A549 (cell line): ENCODE measurements at regions not wholly inside any gene's neighbourhood (a gene's known extent, or its start where the extent isn't known, plus 50 kb on each side); places are given as distances from the start of the nearest gene placed in this dataset.

Experiments used
- ATAC-seq, 2 experiments: fragments of 200-7000 bp in 1 of 2; fragments of >200 bp in 1 of 2; cut with Nextera tagmentation in 1 of 2; cut with Tn5 transposase in 1 of 2; 3 replicates each; pipeline versions ENCODE4 v1.8.0 to v1.9.1; 2018 to 2020; ENCODE audit warnings: mild to moderate bottlenecking in 1 of 2, moderate library complexity in 1 of 2
- CTCF ChIA-PET: fragments of 300-600 bp; sonication (Branson Sonifier 250); formaldehyde crosslinking; extraction: SDS; loops from one replicate; lab custom pipeline; 2021; ENCODE audit warnings: antibody characterized with exemption, inconsistent platforms; lab: Yijun Ruan, JAX
- POLR2A ChIA-PET: fragments of 350-600 bp; formaldehyde crosslinking; extraction: SDS; loops from one replicate; lab custom pipeline; 2021; ENCODE audit warnings: antibody characterized with exemption, inconsistent platforms; lab: Yijun Ruan, JAX
- DNase-seq, 2 experiments: peaks; one replicate each; pipeline versions ENCODE4 v3.0.0 to v3.0.0-alpha.2; 2011 to 2016; ENCODE audit warnings: low read depth in 1 of 2, low spot score in 1 of 2
- FAIRE-seq: peaks from 2 replicates; lab custom pipeline; 2011; peaks lifted over from hg19 to GRCh38; lab: Jason Lieb, UNC
- H3K27ac ChIP-seq, 2 experiments: fragments of >200 bp; sonication (Bioruptor Twin); formaldehyde crosslinking; 3 replicates each; pipeline ENCODE4 v1.5.1; 2016 to 2017
- H3K4me1 ChIP-seq: fragments of >200 bp; sonication (Bioruptor Twin); formaldehyde crosslinking; 3 replicates; pipeline ENCODE4 v1.6.1; 2016
- H3K4me2 ChIP-seq: fragments of >200 bp; sonication (Bioruptor Twin); formaldehyde crosslinking; 3 replicates; pipeline ENCODE4 v1.6.1; 2016
- H3K4me3 ChIP-seq: fragments of >200 bp; sonication (Bioruptor Twin); formaldehyde crosslinking; 3 replicates; pipeline ENCODE4 v1.5.1; 2016
- H3K9me3 ChIP-seq: fragments of >200 bp; sonication (Bioruptor Twin); formaldehyde crosslinking; 3 replicates; pipeline ENCODE4 v1.6.1; 2016
- BHLHE40 ChIP-seq: IDR thresholded peaks from 2 replicates; pipeline ENCODE4 v1.6.1; 2012; ENCODE audit warnings: low read depth, low read length, inconsistent platforms
- CHD4 ChIP-seq: fragments of 200-600 bp; sonication (generic); IDR thresholded peaks from 2 replicates; pipeline ENCODE4 v1.6.1; 2016; ENCODE audit warnings: antibody characterized with exemption, mild to moderate bottlenecking, borderline replicate concordance
- EHMT2 ChIP-seq: fragments of 200-600 bp; sonication (generic); IDR thresholded peaks from 2 replicates; pipeline ENCODE4 v1.6.1; 2016; ENCODE audit warnings: antibody characterized with exemption, low read depth, mild to moderate bottlenecking, moderate library complexity
- FOSB ChIP-seq: fragments of 250-450 bp; sonication (Bioruptor Pico); IDR thresholded peaks from 2 replicates; pipeline ENCODE4 v1.5.0; 2020; ENCODE audit warnings: mild to moderate bottlenecking, moderate library complexity
- GATA3 ChIP-seq: IDR thresholded peaks from 2 replicates; pipeline ENCODE4 v1.6.1; 2012; ENCODE audit warnings: borderline replicate concordance
- HDAC2 ChIP-seq: fragments of 200-600 bp; sonication (generic); IDR thresholded peaks from 2 replicates; pipeline ENCODE4 v1.6.1; 2016
- HEYL ChIP-seq: fragments of 250-450 bp; sonication (Bioruptor Pico); IDR thresholded peaks from 2 replicates; pipeline ENCODE4 v1.8.0; 2021; ENCODE audit warnings: mild to moderate bottlenecking, moderate library complexity
- HOXA7 ChIP-seq: fragments of 250-450 bp; sonication (Bioruptor Pico); IDR thresholded peaks from 2 replicates; pipeline ENCODE4 v1.5.0; 2020; ENCODE audit warnings: mild to moderate bottlenecking, moderate library complexity
- HOXB5 ChIP-seq: fragments of 250-450 bp; sonication (Bioruptor Pico); IDR thresholded peaks from 2 replicates; pipeline ENCODE4 v1.5.0; 2020; ENCODE audit warnings: mild to moderate bottlenecking, moderate library complexity
- JUN ChIP-seq, 2 experiments: fragments of >200 bp; sonication (Bioruptor Twin); formaldehyde crosslinking; IDR thresholded peaks; 2 replicates in 1 of 2; 3 replicates in 1 of 2; pipeline ENCODE4 v1.6.1; 2016 to 2017
- JUNB ChIP-seq: fragments of >200 bp; sonication (Bioruptor Twin); formaldehyde crosslinking; IDR thresholded peaks from 2 replicates; pipeline ENCODE4 v1.6.1; 2016
- KDM5A ChIP-seq: fragments of 200-600 bp; sonication (generic); IDR thresholded peaks from 2 replicates; pipeline ENCODE4 v1.6.1; 2016; ENCODE audit warnings: antibody characterized with exemption, mild to moderate bottlenecking
- MYC ChIP-seq: IDR thresholded peaks from 2 replicates; pipeline ENCODE4 v1.6.1; 2012; ENCODE audit warnings: mild to moderate bottlenecking, inconsistent platforms, low read length, improper control_type of control experiment, borderline replicate concordance
- NFE2L2 ChIP-seq: fragments of 150-350 bp; conservative IDR thresholded peaks from 2 replicates; pipeline ENCODE4 v1.6.1; 2014; ENCODE audit warnings: low read length
- NR3C1 ChIP-seq: fragments of >200 bp; sonication (Bioruptor Twin); formaldehyde crosslinking; IDR thresholded peaks from 3 replicates; pipeline ENCODE4 v1.6.1; 2017
- POLR2A ChIP-seq: IDR thresholded peaks from 2 replicates; pipeline ENCODE4 v1.6.1; 2012; ENCODE audit warnings: mild to moderate bottlenecking, low read length
- POLR2AphosphoS2 ChIP-seq: conservative IDR thresholded peaks from 2 replicates; pipeline ENCODE4 v1.6.1; 2012; ENCODE audit warnings: low read length, improper control_type of control experiment, inconsistent platforms
- RAD21 ChIP-seq, 2 experiments: fragments of >200 bp in 1 of 2; sonication (Bioruptor Twin) in 1 of 2; formaldehyde crosslinking in 1 of 2; IDR thresholded peaks in 1 of 2; conservative IDR thresholded peaks in 1 of 2; 2 replicates in 1 of 2; 3 replicates in 1 of 2; pipeline ENCODE4 v1.6.1; 2012 to 2018; ENCODE audit warnings: inconsistent platforms in 1 of 2
- RNF2 ChIP-seq: fragments of 200-600 bp; sonication (generic); IDR thresholded peaks from 2 replicates; pipeline ENCODE4 v1.6.1; 2016; ENCODE audit warnings: low read depth, mild to moderate bottlenecking, antibody characterized with exemption, moderate library complexity, borderline replicate concordance
- TFCP2L1 ChIP-seq: fragments of 250-450 bp; sonication (Bioruptor Pico); IDR thresholded peaks from 2 replicates; pipeline ENCODE4 v1.5.0; 2021; ENCODE audit warnings: mild to moderate bottlenecking
- TP53 ChIP-seq: fragments of 250-450 bp; sonication (Bioruptor Pico); IDR thresholded peaks from 2 replicates; pipeline ENCODE4 v1.5.0; 2021; ENCODE audit warnings: mild to moderate bottlenecking, moderate library complexity
- ZC3H11A ChIP-seq: fragments of 450-650 bp; IDR thresholded peaks from 2 replicates; pipeline ENCODE4 v1.6.1; 2014; ENCODE audit warnings: antibody characterized with exemption, mild to moderate bottlenecking
- ZFP36 ChIP-seq: fragments of 450-650 bp; IDR thresholded peaks from 2 replicates; pipeline ENCODE4 v1.6.1; 2014; ENCODE audit warnings: borderline replicate concordance; ENCODE audit not compliant: partially characterized antibody
- ZNF302 ChIP-seq: fragments of 250-450 bp; sonication (Bioruptor Pico); IDR thresholded peaks from 2 replicates; pipeline ENCODE4 v1.9.0; 2021; ENCODE audit warnings: inconsistent platforms, mild to moderate bottlenecking, moderate library complexity
- ZSCAN20 ChIP-seq: fragments of 250-450 bp; sonication (Bioruptor Pico); IDR thresholded peaks from 2 replicates; pipeline ENCODE4 v1.8.0; 2022; ENCODE audit warnings: mild to moderate bottlenecking, moderate library complexity
- WGBS: methylation state at CpG from one replicate; pipeline ENCODE4 v1.1.6; 2017; ENCODE audit errors: missing lambda C conversion rate; 5-methylcytosine and 5-hydroxymethylcytosine counted together
- TF ChIP-seq, protein P1 (sequence below): fragments of 200-600 bp; sonication (generic); IDR thresholded peaks from 2 replicates; pipeline ENCODE4 v1.6.1; 2016; ENCODE audit warnings: antibody characterized with exemption, mild to moderate bottlenecking, moderate library complexity
- TF ChIP-seq, protein P2 (sequence below): fragments of 150-350 bp; IDR thresholded peaks from 2 replicates; pipeline ENCODE4 v1.6.1; 2014; ENCODE audit warnings: low read depth, mild to moderate bottlenecking, low read length
- TF ChIP-seq, protein P3 (sequence below): fragments of >200 bp; sonication (Bioruptor Twin); formaldehyde crosslinking; IDR thresholded peaks from 2 replicates; pipeline ENCODE4 v1.6.1; 2016
- TF ChIP-seq, protein P4 (sequence below): fragments of 250-450 bp; sonication (Bioruptor Pico); IDR thresholded peaks from 2 replicates; pipeline ENCODE4 v1.5.0; 2021; ENCODE audit warnings: mild to moderate bottlenecking, moderate library complexity, borderline replicate concordance
- TF ChIP-seq, protein P5 (sequence below): IDR thresholded peaks from 2 replicates; pipeline ENCODE4 v1.6.1; 2012

DNA sequence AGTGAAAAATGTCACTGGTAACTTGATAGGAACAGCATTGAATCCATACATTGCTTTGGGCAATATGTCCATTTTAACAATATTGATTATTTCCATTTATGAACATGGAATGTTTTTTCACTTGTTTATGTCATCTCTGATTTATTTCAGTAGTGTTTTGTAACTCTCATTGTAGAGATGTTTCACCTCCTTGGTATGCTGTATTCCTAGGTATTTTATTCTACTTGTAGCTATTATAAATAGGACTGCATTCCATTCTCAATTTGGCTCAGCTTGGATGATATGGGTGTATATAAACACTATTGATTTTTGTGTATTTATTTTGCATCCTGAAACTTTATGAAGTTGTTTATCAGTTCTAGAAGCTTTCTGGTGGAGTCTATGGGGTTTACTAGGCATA is 730.3 kb downstream of the DOK5 start:
- Histone ChIP-seq H3K4me3 (no peak overlapping the region), H3K9me3 (no peaks in the 10 kb centered on the region; the same call in 2 of the 3 replicates), H3K27ac (no peak overlapping the region), H3K4me1 (no peaks in the 10 kb centered on the region), H3K4me2 (no peak overlapping the region)
- DNase-seq (no peak), ATAC-seq (no peak), FAIRE-seq (no peak)
- POLR2A ChIA-PET, result no interaction called here
- CTCF ChIA-PET, result no interaction called here
- no peak for TF ChIP-seq JUNB
- TF ChIP-seq, protein P1, sequence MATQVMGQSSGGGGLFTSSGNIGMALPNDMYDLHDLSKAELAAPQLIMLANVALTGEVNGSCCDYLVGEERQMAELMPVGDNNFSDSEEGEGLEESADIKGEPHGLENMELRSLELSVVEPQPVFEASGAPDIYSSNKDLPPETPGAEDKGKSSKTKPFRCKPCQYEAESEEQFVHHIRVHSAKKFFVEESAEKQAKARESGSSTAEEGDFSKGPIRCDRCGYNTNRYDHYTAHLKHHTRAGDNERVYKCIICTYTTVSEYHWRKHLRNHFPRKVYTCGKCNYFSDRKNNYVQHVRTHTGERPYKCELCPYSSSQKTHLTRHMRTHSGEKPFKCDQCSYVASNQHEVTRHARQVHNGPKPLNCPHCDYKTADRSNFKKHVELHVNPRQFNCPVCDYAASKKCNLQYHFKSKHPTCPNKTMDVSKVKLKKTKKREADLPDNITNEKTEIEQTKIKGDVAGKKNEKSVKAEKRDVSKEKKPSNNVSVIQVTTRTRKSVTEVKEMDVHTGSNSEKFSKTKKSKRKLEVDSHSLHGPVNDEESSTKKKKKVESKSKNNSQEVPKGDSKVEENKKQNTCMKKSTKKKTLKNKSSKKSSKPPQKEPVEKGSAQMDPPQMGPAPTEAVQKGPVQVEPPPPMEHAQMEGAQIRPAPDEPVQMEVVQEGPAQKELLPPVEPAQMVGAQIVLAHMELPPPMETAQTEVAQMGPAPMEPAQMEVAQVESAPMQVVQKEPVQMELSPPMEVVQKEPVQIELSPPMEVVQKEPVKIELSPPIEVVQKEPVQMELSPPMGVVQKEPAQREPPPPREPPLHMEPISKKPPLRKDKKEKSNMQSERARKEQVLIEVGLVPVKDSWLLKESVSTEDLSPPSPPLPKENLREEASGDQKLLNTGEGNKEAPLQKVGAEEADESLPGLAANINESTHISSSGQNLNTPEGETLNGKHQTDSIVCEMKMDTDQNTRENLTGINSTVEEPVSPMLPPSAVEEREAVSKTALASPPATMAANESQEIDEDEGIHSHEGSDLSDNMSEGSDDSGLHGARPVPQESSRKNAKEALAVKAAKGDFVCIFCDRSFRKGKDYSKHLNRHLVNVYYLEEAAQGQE, result no peak
- TF ChIP-seq, protein P2, sequence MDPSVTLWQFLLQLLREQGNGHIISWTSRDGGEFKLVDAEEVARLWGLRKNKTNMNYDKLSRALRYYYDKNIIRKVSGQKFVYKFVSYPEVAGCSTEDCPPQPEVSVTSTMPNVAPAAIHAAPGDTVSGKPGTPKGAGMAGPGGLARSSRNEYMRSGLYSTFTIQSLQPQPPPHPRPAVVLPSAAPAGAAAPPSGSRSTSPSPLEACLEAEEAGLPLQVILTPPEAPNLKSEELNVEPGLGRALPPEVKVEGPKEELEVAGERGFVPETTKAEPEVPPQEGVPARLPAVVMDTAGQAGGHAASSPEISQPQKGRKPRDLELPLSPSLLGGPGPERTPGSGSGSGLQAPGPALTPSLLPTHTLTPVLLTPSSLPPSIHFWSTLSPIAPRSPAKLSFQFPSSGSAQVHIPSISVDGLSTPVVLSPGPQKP, result no peak
- no peak for TF ChIP-seq MYC
- TF ChIP-seq JUN (IDR thresholded peaks at IDR 0.05), result no peak
- TF ChIP-seq FOSB (CRISPR knock-in tag), result no peak
- no peak for TF ChIP-seq NFE2L2
- TF ChIP-seq ZSCAN20 (CRISPR knock-in tag), result no peak
- TF ChIP-seq, protein P3, sequence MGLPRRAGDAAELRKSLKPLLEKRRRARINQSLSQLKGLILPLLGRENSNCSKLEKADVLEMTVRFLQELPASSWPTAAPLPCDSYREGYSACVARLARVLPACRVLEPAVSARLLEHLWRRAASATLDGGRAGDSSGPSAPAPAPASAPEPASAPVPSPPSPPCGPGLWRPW, result no peak
- no peak for TF ChIP-seq HOXA7 (CRISPR knock-in tag)
- TF ChIP-seq EHMT2, result no peak
- no peak for TF ChIP-seq ZNF302
- TF ChIP-seq POLR2A, result no peak

DNA sequence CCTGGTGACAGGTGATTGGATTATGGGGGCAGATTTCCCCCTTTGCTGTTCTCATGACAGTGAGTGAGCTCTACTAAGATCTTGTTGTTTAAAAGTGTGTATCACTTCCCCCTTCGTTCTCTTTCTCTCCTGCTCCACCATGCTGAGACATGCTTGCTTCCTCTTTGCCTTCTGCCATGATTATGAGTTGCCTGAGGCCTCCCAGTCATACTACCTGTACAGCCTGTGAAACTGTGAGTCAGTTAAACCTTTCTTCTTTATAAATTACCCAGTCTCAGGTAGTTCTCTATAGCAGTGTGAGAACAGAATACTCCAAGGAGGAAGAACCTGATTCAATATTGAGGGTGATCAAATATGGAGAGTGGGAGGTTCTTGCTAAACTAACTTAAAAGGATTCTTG is 724.9 kb downstream of the DOK5 start:
- no peak overlapping the region for H3K4me3 ChIP-seq
- POLR2A ChIA-PET, result no interaction called here
- no peak overlapping the region for H3K4me2 ChIP-seq
- ATAC-seq (no peak), FAIRE-seq (no peak), DNase-seq (no peak)
- H3K4me1 ChIP-seq, result no peaks in the 10 kb centered on the region
- TF ChIP-seq POLR2AphosphoS2 (no peak), KDM5A (no peak), TFCP2L1 (no peak), RAD21 (conservative IDR thresholded peaks at IDR 0.05 in 1 of 2, IDR thresholded peaks at IDR 0.05 in 1 of 2) (no peak), NR3C1 (no peak), BHLHE40 (no peak), FOSB (CRISPR knock-in tag) (no peak), HEYL (CRISPR knock-in tag) (no peak), NFE2L2 (no peak), TP53 (CRISPR knock-in tag) (no peak), RNF2 (no peak), GATA3 (no peak), HOXB5 (CRISPR knock-in tag) (no peak), HDAC2 (no peak), ZFP36 (no peak), ZC3H11A (no peak), CHD4 (no peak)
- TF ChIP-seq, protein P4, sequence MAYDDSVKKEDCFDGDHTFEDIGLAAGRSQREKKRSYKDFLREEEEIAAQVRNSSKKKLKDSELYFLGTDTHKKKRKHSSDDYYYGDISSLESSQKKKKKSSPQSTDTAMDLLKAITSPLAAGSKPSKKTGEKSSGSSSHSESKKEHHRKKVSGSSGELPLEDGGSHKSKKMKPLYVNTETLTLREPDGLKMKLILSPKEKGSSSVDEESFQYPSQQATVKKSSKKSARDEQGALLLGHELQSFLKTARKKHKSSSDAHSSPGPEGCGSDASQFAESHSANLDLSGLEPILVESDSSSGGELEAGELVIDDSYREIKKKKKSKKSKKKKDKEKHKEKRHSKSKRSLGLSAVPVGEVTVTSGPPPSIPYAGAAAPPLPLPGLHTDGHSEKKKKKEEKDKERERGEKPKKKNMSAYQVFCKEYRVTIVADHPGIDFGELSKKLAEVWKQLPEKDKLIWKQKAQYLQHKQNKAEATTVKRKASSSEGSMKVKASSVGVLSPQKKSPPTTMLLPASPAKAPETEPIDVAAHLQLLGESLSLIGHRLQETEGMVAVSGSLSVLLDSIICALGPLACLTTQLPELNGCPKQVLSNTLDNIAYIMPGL (CRISPR knock-in tag), result no peak
- TF ChIP-seq, protein P2, result no peak
- TF ChIP-seq, protein P5, sequence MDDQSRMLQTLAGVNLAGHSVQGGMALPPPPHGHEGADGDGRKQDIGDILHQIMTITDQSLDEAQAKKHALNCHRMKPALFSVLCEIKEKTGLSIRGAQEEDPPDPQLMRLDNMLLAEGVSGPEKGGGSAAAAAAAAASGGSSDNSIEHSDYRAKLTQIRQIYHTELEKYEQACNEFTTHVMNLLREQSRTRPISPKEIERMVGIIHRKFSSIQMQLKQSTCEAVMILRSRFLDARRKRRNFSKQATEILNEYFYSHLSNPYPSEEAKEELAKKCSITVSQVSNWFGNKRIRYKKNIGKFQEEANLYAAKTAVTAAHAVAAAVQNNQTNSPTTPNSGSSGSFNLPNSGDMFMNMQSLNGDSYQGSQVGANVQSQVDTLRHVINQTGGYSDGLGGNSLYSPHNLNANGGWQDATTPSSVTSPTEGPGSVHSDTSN, result no peak
- 0% methylated on average over 1 of the region's 1 CpG for WGBS
- no peak overlapping the region for H3K27ac ChIP-seq
- no peaks in the 10 kb centered on the region for H3K9me3 ChIP-seq
- CTCF ChIA-PET, result no interaction called here
